ENCODE measurements at regions not wholly inside any gene's neighbourhood (a gene's known extent, or its start where the extent isn't known, plus 50 kb on each side); places are given as distances from the start of the nearest gene placed in this dataset.
"Not testable (repeated sequence)": the region's sequence is repeated elsewhere in the genome, so short reads cannot be mapped to it uniquely, and the experiment has no call there.

- DNase-seq (ENCODE audit: low read depth), result no peak
Measured at GRCh38 chr10:81251457-81252115, 623.4 kb upstream of the NRG3 start.

- DNase-seq (ENCODE audit: low read depth), result not testable (repeated sequence)
Measured at GRCh38 chr10:81264991-81265390, 610.0 kb upstream of the NRG3 start.

GRCh38 chr10:81270051-81270450, 604.9 kb upstream of the NRG3 start:
- no peak for DNase-seq (ENCODE audit: low read depth)

- DNase-seq (ENCODE audit: low read depth), result no peak
Measured at GRCh38 chr10:81280497-81281479, 594.2 kb upstream of the NRG3 start.

GRCh38 chr10:81288544-81288943, 586.5 kb upstream of the NRG3 start:
- DNase-seq (ENCODE audit: low read depth), result no peak

- no peak for DNase-seq (ENCODE audit: low read depth)
Measured at GRCh38 chr10:81297292-81297691, 577.7 kb upstream of the NRG3 start.

- DNase-seq (ENCODE audit: low read depth), result no peak
Measured at GRCh38 chr10:81303656-81304055, 571.3 kb upstream of the NRG3 start.

- DNase-seq (ENCODE audit: low read depth), result no peak
Measured at GRCh38 chr10:81306971-81307782, 567.8 kb upstream of the NRG3 start.

- DNase-seq (ENCODE audit: low read depth), result no peak
Measured at GRCh38 chr10:81309041-81309552, 565.9 kb upstream of the NRG3 start.

- no peak for DNase-seq (ENCODE audit: low read depth)
Measured at GRCh38 chr10:81314471-81314870, 560.5 kb upstream of the NRG3 start.

GRCh38 chr10:81315026-81315425, 560.0 kb upstream of the NRG3 start:
- DNase-seq (ENCODE audit: low read depth), result no peak

- no peak for DNase-seq (ENCODE audit: low read depth)
Measured at GRCh38 chr10:81348003-81348402, 527.0 kb upstream of the NRG3 start.

GRCh38 chr10:81367132-81367531, 507.9 kb upstream of the NRG3 start:
- no peak for DNase-seq (ENCODE audit: low read depth)

- DNase-seq (ENCODE audit: low read depth), result no peak
Measured at GRCh38 chr10:81386817-81387216, 488.2 kb upstream of the NRG3 start.

- DNase-seq (ENCODE audit: low read depth), result no peak
Measured at GRCh38 chr10:81403451-81403850, 471.5 kb upstream of the NRG3 start.

GRCh38 chr10:81405399-81405798, 469.6 kb upstream of the NRG3 start:
- no peak for DNase-seq (ENCODE audit: low read depth)

- DNase-seq (ENCODE audit: low read depth), result no peak
Measured at GRCh38 chr10:81414038-81414437, 461.0 kb upstream of the NRG3 start.

- no peak for DNase-seq (ENCODE audit: low read depth)
Measured at GRCh38 chr10:81426722-81427121, 448.3 kb upstream of the NRG3 start.

GRCh38 chr10:81428456-81429134, 446.4 kb upstream of the NRG3 start:
- DNase-seq (ENCODE audit: low read depth), result no peak

- no peak for DNase-seq (ENCODE audit: low read depth)
Measured at GRCh38 chr10:81439445-81439844, 435.5 kb upstream of the NRG3 start.

- DNase-seq (ENCODE audit: low read depth), result not testable (repeated sequence)
Measured at GRCh38 chr10:81441624-81442023, 433.4 kb upstream of the NRG3 start.
